Uterus (tissue), 3 donors: ENCODE measurements at regions not wholly inside any gene's neighbourhood (a gene's known extent, or its start where the extent isn't known, plus 50 kb on each side); places are given as distances from the start of the nearest gene placed in this dataset.
A peak's percentile ranks its signal among the peaks of the same experiment; 100 is the strongest.

Source experiments
- DNase-seq, 2 donors: peaks; one replicate each; pipeline ENCODE4 v3.0.0-alpha.2; 2019 to 2020
- H3K27ac ChIP-seq, 2 donors: fragments of 200-600 bp; sonication (generic); 1 replicate in 1 of 2; 2 replicates in 1 of 2; pipeline ENCODE4 v1.5.1; 2016 to 2018
- H3K27me3 ChIP-seq, 2 donors: fragments of 200-600 bp; sonication (generic); one replicate each; pipeline ENCODE4 v1.5.1; 2018 to 2019; ENCODE audit warnings: control low read depth in 1 of 2
- H3K36me3 ChIP-seq, 2 donors: fragments of 200-600 bp; sonication (generic); one replicate each; pipeline ENCODE4 v1.5.1; 2019; ENCODE audit warnings: control low read depth in 1 of 2
- H3K4me1 ChIP-seq, 2 donors: fragments of 200-600 bp; sonication (generic); one replicate each; pipeline ENCODE4 v1.5.1; 2018 to 2019; ENCODE audit warnings: control low read depth in 1 of 2
- H3K4me3 ChIP-seq, 2 donors: fragments of 200-600 bp; sonication (generic); 1 replicate in 1 of 2; 2 replicates in 1 of 2; pipeline ENCODE4 v1.5.1; 2018 to 2019; ENCODE audit warnings: mild to moderate bottlenecking in 1 of 2
- H3K9me3 ChIP-seq, 2 donors: fragments of 200-600 bp; sonication (generic); one replicate each; pipeline ENCODE4 v1.5.1; 2019; ENCODE audit warnings: control low read depth in 1 of 2
- POLR2A ChIP-seq, 2 donors: fragments of 450-650 bp; IDR thresholded peaks; one replicate each; pipeline ENCODE4 v1.6.1; 2016; ENCODE audit warnings: antibody characterized with exemption in 2 of 2, mild to moderate bottlenecking in 1 of 2, moderate library complexity in 1 of 2
- intact Hi-C: fragments of 100-400 bp; cut with DNase I; formaldehyde crosslinking; loops from one replicate; pipeline ENCODE4 v1.15.1; 2023; ENCODE audit warnings: low total_unique reads
- TF ChIP-seq, protein P1 (sequence below), 4 experiments: fragments of 200-600 bp in 2 of 4; fragments of 450-650 bp in 2 of 4; sonication (generic) in 2 of 4; IDR thresholded peaks; one replicate each; pipeline ENCODE4 v1.5.1; 2016 to 2019; ENCODE audit warnings: antibody characterized with exemption in 4 of 4, mild to moderate bottlenecking in 2 of 4, moderate library complexity in 1 of 4
- donor health status: DM: yes; HTN: yes; CAD: no.

DNA sequence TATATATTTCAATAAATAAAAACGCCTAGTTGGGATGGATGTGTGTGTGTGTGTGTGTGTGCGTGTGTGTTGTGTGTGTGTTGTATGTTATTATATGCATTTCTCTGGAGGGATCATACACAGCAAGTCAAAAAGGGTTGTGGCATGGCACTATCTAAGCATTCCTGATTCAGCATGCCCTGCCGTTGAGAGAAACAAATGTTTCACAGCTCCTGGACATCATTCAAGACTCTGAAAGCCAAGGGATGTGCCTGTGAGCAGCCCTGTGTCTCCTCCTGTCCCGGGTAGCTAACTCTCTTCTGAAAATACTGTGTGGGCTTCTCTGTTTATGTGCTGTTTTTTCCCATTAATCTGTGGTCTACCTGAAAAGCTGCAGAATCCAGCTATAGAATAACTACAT lies 197.9 kb upstream of the SETBP1 start:
- intact Hi-C loops = no loop called here
- Histone ChIP-seq H3K4me3 (no peak overlapping the region), H3K9me3 (no peaks in the 10 kb centered on the region), H3K27ac (no peak overlapping the region), H3K27me3 (no peaks in the 10 kb centered on the region), H3K36me3 (no peaks in the 10 kb centered on the region), H3K4me1 (no peaks in the 10 kb centered on the region)
- no peak for TF ChIP-seq POLR2A (IDR thresholded peaks at IDR 0.05)
- TF ChIP-seq, protein P1, sequence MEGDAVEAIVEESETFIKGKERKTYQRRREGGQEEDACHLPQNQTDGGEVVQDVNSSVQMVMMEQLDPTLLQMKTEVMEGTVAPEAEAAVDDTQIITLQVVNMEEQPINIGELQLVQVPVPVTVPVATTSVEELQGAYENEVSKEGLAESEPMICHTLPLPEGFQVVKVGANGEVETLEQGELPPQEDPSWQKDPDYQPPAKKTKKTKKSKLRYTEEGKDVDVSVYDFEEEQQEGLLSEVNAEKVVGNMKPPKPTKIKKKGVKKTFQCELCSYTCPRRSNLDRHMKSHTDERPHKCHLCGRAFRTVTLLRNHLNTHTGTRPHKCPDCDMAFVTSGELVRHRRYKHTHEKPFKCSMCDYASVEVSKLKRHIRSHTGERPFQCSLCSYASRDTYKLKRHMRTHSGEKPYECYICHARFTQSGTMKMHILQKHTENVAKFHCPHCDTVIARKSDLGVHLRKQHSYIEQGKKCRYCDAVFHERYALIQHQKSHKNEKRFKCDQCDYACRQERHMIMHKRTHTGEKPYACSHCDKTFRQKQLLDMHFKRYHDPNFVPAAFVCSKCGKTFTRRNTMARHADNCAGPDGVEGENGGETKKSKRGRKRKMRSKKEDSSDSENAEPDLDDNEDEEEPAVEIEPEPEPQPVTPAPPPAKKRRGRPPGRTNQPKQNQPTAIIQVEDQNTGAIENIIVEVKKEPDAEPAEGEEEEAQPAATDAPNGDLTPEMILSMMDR (IDR thresholded peaks at IDR 0.05) = no peak
- DNase-seq = no peak

DNA sequence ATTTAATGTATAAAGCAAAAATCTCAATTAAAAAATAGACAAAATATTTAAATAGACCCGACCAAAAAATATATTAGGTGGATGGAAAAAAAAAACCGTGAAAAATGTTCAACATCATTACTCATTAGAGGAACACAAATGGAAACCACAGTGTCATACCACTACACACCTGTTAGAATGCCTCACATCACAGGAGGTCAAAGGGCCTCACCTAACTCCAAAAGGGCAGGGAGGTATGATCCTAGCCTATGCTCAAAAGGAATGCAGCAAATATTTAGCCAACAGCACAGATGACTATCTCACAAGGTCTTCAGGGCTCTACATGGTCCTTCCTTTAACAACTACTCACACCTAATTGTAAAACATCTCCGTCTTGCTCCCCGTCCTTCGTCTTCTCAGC lies 185.5 kb upstream of the SETBP1 start:
- no peak for DNase-seq
- Histone ChIP-seq H3K4me3 (no peak overlapping the region), H3K4me1 (no peaks in the 10 kb centered on the region), H3K36me3 (no peaks in the 10 kb centered on the region), H3K9me3 (no peaks in the 10 kb centered on the region), H3K27me3 (no peaks in the 10 kb centered on the region), H3K27ac (no peak overlapping the region)
- TF ChIP-seq, protein P1 (IDR thresholded peaks at IDR 0.05) = no peak
- intact Hi-C loops = no loop called here

DNA sequence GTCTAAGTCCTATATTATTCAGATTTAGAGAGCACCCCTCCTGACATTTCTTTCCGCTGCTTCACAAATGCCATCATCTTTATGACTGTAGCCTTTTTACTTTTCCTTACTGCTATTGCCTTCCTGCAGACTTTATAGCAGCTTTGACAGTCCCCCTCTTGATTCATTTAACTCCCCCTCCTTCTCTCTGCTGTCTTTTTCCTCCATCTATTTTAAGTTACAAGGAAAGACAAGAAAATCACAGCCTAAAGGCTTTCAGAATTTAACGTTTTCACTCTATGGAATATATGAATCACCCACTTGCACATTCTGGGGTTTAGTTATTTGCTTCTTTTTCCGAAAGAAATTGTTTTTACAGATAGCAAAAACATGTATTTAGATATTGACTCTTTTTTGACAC lies 183.4 kb upstream of the SETBP1 start:
- Histone ChIP-seq H3K4me3 (no peak overlapping the region), H3K36me3 (no peaks in the 10 kb centered on the region), H3K27ac (peak overlapping the region; percentile 48 to 59), H3K27me3 (no peaks in the 10 kb centered on the region), H3K4me1 (no peaks in the 10 kb centered on the region), H3K9me3 (no peaks in the 10 kb centered on the region)
- no peak for DNase-seq
- no peak for TF ChIP-seq POLR2A (IDR thresholded peaks at IDR 0.05)
- TF ChIP-seq, protein P1 (IDR thresholded peaks at IDR 0.05) = no peak
- intact Hi-C loops = no loop called here

DNA sequence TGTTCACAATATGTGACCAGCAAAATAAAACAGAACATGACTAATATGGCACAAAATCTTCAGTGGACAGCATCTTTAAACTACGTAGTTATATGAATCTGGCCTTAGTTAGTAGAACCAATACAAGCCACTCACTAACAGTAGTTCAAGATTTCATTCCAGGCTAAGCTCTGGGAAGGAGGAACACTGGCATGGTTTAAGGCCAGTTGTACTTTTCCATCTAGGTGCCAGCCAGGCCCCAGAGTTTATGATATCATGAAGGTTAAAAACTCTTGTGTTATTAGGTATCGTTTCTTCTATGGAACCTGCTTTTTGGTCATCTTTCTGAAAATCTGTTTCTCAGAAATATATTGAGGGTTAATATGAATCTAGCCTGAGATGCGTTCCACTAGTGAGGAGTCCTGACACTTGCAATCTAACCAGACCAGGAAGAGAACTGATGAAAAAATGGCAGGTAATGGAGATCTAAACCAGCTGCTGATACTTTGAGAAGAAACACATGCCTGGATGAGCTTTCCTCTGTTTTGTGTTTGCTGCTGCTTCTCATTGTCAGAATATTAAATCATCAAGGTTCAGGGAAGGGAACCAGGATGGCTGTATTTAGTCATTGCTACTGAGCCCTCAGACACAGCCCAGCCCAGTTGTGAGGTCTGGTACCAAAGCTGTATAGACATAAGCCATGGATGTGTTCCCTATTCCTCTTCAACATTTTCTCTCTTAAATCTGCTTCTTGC lies 182.8 kb upstream of the SETBP1 start:
- Histone ChIP-seq H3K9me3 (no peaks in the 10 kb centered on the region), H3K27me3 (no peaks in the 10 kb centered on the region), H3K36me3 (no peaks in the 10 kb centered on the region), H3K4me1 (no peaks in the 10 kb centered on the region), H3K27ac (peak overlapping the region; percentile 48 to 59), H3K4me3 (no peak overlapping the region)
- TF ChIP-seq, protein P1 (IDR thresholded peaks at IDR 0.05) = no peak
- TF ChIP-seq POLR2A (IDR thresholded peaks at IDR 0.05) = no peak
- intact Hi-C loops = no loop called here
- DNase-seq = peak; percentile 18 to 45

DNA sequence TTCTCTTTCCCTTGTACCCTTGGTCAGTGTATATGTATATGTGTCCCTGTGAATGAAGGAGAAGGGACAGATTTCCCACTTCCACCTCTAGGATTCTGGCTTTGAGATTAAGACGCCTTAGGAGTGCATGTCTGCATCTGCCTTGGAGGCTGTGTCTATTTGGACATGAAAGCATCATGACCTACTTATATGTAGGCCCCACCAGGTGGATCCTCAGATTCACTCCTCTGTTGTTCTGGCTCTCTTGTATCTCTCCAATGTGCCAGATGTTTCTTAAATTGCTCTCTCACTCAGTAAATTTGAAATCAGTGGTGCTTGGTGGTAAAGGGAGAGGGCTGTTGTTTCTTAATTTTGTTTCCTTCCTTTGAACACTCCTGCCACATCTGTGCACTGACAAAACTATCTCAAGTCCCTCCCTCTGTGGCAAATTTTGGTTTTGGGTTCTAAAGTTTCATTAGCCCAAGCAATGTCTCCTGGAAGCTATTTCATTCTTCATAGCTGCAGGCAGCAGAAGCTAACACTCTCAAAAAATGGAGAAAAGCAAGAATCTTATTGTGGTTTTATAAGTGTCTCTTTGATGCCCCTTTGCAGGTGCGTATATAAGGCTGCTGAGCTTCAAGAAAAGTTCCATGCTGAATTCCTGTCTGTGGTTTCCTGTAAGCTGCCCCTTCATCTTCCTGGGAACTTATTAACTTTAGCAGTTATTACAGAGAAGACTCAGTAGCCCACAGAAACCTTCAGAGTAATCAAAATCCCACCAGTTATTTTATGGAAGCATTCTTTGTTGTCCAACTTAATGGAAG lies 179.7 kb upstream of the SETBP1 start:
- no peaks in the 10 kb centered on the region for H3K4me1 ChIP-seq
- no peak overlapping the region for H3K27ac ChIP-seq
- H3K27me3 ChIP-seq = no peaks in the 10 kb centered on the region
- H3K36me3 ChIP-seq = no peaks in the 10 kb centered on the region
- H3K4me3 ChIP-seq = no peak overlapping the region
- H3K9me3 ChIP-seq = no peaks in the 10 kb centered on the region
- intact Hi-C loops = no loop called here
- no peak for DNase-seq
- TF ChIP-seq, protein P1 (IDR thresholded peaks at IDR 0.05) = no peak
- no peak for TF ChIP-seq POLR2A (IDR thresholded peaks at IDR 0.05)
